ENCODE measurements at regions not wholly inside any gene's neighbourhood (a gene's known extent, or its start where the extent isn't known, plus 50 kb on each side); places are given as distances from the start of the nearest gene placed in this dataset.

GRCh38 chr11:97722721-97723120 lies 1298.0 kb upstream of the CNTN5 start:
- WGBS, 2 donors, result 88 to 98% methylated on average over 1 of the region's 1 CpG
- no peaks in the 10 kb centered on the region for H3K27me3 ChIP-seq

GRCh38 chr11:97729546-97730272 lies 1291.0 kb upstream of the CNTN5 start:
- no peaks in the 10 kb centered on the region for H3K4me1 ChIP-seq
- intact Hi-C loops (cut with DNase I), result no loop called here
- no peak overlapping the region for H3K4me3 ChIP-seq
- no peaks in the 10 kb centered on the region for H3K27me3 ChIP-seq
- WGBS, 2 donors, result 56 to 79% methylated on average over 4 of the region's 4 CpGs
- H3K36me3 ChIP-seq, result no peaks in the 10 kb centered on the region
- H3K27ac ChIP-seq, result no peak overlapping the region
- no peak for TF ChIP-seq POLR2AphosphoS5 (IDR thresholded peaks at IDR 0.05)
- peaks cover 0 to 4% (median 0%) of the 10 kb centered on the region in 4 donors for H3K9me3 ChIP-seq
- DNase-seq, result no peak

More at GRCh38 chr11:97722721-97723120, 1298.0 kb upstream of the CNTN5 start:
- Histone ChIP-seq H3K4me3 (no peak overlapping the region), H3K36me3 (no peaks in the 10 kb centered on the region), H3K27ac (no peak overlapping the region), H3K9me3 (no peaks in the 10 kb centered on the region), H3K4me1 (no peaks in the 10 kb centered on the region)
- intact Hi-C loops (cut with DNase I), result no loop called here
- no peak for DNase-seq
- TF ChIP-seq POLR2AphosphoS5 (IDR thresholded peaks at IDR 0.05), result no peak

- TF ChIP-seq CTCF (IDR thresholded peaks at IDR 0.05) (no peak), POLR2AphosphoS5 (IDR thresholded peaks at IDR 0.05) (no peak), EP300 (IDR thresholded peaks at IDR 0.05) (no peak), POLR2A (IDR thresholded peaks at IDR 0.05) (no peak)
- H3K4me3 ChIP-seq, result no peak overlapping the region
- WGBS, 2 donors, result 25 to 63% methylated on average over 1 of the region's 1 CpG
- H3K27ac ChIP-seq, result no peak overlapping the region
- H3K4me1 ChIP-seq, result no peaks in the 10 kb centered on the region
- no peak for DNase-seq
- peaks cover 0 to 4% (median 0%) of the 10 kb centered on the region in 4 donors for H3K9me3 ChIP-seq
- H3K36me3 ChIP-seq, result no peaks in the 10 kb centered on the region
- H3K27me3 ChIP-seq, result no peaks in the 10 kb centered on the region
- intact Hi-C loops (cut with DNase I), result no loop called here
Observed at GRCh38 chr11:97732011-97732632, 1288.6 kb upstream of the CNTN5 start.

- Histone ChIP-seq H3K36me3 (no peaks in the 10 kb centered on the region), H3K27me3 (no peaks in the 10 kb centered on the region), H3K27ac (no peak overlapping the region), H3K4me1 (no peaks in the 10 kb centered on the region), H3K9me3 (no peaks in the 10 kb centered on the region), H3K4me3 (no peak overlapping the region)
- TF ChIP-seq EP300 (IDR thresholded peaks at IDR 0.05) (no peak), CTCF (IDR thresholded peaks at IDR 0.05) (no peak), POLR2A (IDR thresholded peaks at IDR 0.05) (no peak), POLR2AphosphoS5 (IDR thresholded peaks at IDR 0.05) (no peak)
- DNase-seq, result no peak
- intact Hi-C loops (cut with DNase I), result no loop called here
- 82 to 84% methylated on average over 2 of the region's 2 CpGs for WGBS, 2 donors
Observed at GRCh38 chr11:97738751-97739150, 1282.0 kb upstream of the CNTN5 start.

- Histone ChIP-seq H3K4me1 (no peaks in the 10 kb centered on the region), H3K27me3 (no peaks in the 10 kb centered on the region), H3K27ac (no peak overlapping the region), H3K36me3 (no peaks in the 10 kb centered on the region), H3K4me3 (no peak overlapping the region), H3K9me3 (peaks cover 0 to 4% (median 0%) of the 10 kb centered on the region in 4 donors)
- TF ChIP-seq EP300 (IDR thresholded peaks at IDR 0.05) (no peak), POLR2AphosphoS5 (IDR thresholded peaks at IDR 0.05) (no peak), CTCF (IDR thresholded peaks at IDR 0.05) (no peak), POLR2A (IDR thresholded peaks at IDR 0.05) (no peak)
- no peak for DNase-seq
- WGBS, 2 donors, result 73 to 85% methylated on average over 4 of the region's 4 CpGs
- intact Hi-C loops (cut with DNase I), result no loop called here
Observed at GRCh38 chr11:97739932-97740800, 1280.6 kb upstream of the CNTN5 start.

Measured in sigmoid colon (tissue), 6 donors.